HG03442 (cell line): ENCODE measurements at regions not wholly inside any gene's neighbourhood (a gene's known extent, or its start where the extent isn't known, plus 50 kb on each side); places are given as distances from the start of the nearest gene placed in this dataset.
"Not testable (repeated sequence)": the region's sequence is repeated elsewhere in the genome, so short reads cannot be mapped to it uniquely, and the experiment has no call there.

Experiments
- ATAC-seq: cut with Tn5 transposase; IDR thresholded peaks from one replicate; pipeline ENCODE4 v1.9.1; 2021; ENCODE audit warnings: mild to moderate bottlenecking, moderate library complexity; ENCODE audit not compliant: unreplicated experiment

- ATAC-seq, result no peak
These were observed 52.0 kb upstream of the BMP2 start for GRCh38 chr20:6715401-6715941.

- no peak for ATAC-seq
These were observed 53.2 kb upstream of the BMP2 start for GRCh38 chr20:6714279-6714711.

GRCh38 chr20:6711951-6712649 lies 55.4 kb upstream of the BMP2 start:
- ATAC-seq, result no peak

GRCh38 chr20:6709910-6710595 lies 57.4 kb upstream of the BMP2 start:
- ATAC-seq, result no peak

GRCh38 chr20:6708010-6708409 lies 59.5 kb upstream of the BMP2 start:
- ATAC-seq, result no peak

- ATAC-seq, result no peak
These were observed 60.1 kb upstream of the BMP2 start for GRCh38 chr20:6707321-6707831.

- no peak for ATAC-seq
These were observed 61.4 kb upstream of the BMP2 start for GRCh38 chr20:6705926-6706548.

- no peak for ATAC-seq
These were observed 62.2 kb upstream of the BMP2 start for GRCh38 chr20:6705106-6705766.

- peak; percentile 37 for ATAC-seq
These were observed 63.2 kb upstream of the BMP2 start for GRCh38 chr20:6704132-6704861.

GRCh38 chr20:6703656-6704055 lies 63.8 kb upstream of the BMP2 start:
- no peak for ATAC-seq

GRCh38 chr20:6703047-6703446 lies 64.4 kb upstream of the BMP2 start:
- ATAC-seq, result no peak

- no peak for ATAC-seq
These were observed 65.3 kb upstream of the BMP2 start for GRCh38 chr20:6702144-6702543.

- no peak for ATAC-seq
These were observed 66.7 kb upstream of the BMP2 start for GRCh38 chr20:6700563-6701329.

GRCh38 chr20:6699921-6700562 lies 67.4 kb upstream of the BMP2 start:
- ATAC-seq, result no peak

GRCh38 chr20:6698723-6699122 lies 68.8 kb upstream of the BMP2 start:
- ATAC-seq, result no peak

GRCh38 chr20:6698056-6698455 lies 69.4 kb upstream of the BMP2 start:
- no peak for ATAC-seq

- ATAC-seq, result no peak
These were observed 70.1 kb upstream of the BMP2 start for GRCh38 chr20:6697228-6697972.

GRCh38 chr20:6696001-6696400 lies 71.5 kb upstream of the BMP2 start:
- ATAC-seq, result no peak

- not testable (repeated sequence) for ATAC-seq
These were observed 73.7 kb upstream of the BMP2 start for GRCh38 chr20:6693808-6694198.
